Left renal pelvis (tissue), 4 donors: ENCODE measurements at regions not wholly inside any gene's neighbourhood (a gene's known extent, or its start where the extent isn't known, plus 50 kb on each side); places are given as distances from the start of the nearest gene placed in this dataset.

Experiments
- DNase-seq, 4 donors: peaks; one replicate each; pipeline ENCODE4 v3.0.0-alpha.2; 2013; ENCODE audit warnings: low read depth in 4 of 4, low spot score in 3 of 4

- DNase-seq = peak in 3 of 4 donors; percentile 71 to 76 (median 74)
Observed at GRCh38 chr9:115250621-115251032, 132.7 kb upstream of the TNC start.

DNA sequence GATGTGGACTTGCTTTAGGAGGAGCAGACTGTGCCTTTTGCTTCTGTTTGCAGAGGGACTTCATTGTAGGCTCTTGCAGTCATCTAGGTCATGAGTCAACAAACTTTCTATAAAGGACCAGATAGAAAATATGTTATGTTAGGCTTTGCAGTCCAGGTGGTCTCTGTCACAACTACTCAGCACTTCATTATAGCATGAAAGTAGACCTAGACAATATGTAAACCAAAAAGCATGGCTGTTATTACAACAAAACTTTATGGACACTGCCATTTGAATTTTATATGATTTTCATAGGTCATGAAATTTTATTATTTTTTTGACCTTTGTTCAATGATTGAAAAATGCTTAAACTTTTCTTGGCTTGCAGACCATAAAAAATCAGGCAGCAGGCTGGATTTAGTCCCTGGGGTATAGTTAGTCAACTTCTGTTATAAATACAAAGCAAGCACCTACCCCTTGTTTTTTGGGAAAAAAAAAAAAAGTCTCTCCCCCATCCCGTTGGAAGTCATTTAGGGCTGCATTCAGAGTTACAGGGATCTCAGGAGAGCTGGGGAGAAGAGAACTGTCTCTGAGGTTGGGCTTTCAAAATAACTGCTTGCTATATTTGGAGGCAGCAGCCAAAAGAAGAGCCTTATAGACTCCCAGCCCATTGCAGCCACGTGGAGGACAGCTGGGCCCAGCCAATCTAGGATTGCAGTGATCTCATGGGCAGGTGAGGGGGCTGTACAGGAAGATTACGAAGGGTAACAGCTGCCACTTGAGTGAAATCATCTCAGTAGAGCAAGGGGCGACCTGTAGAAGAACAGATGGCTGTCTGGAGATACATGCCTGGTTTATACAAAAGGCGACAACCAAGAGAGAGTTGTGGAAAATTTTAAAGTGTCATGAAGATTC is 136.6 kb upstream of the TNC start:
- peak in 2 of 4 donors; percentile 56 to 58 for DNase-seq

- DNase-seq = no peak
Observed at GRCh38 chr9:115261656-115262081, 143.7 kb upstream of the TNC start.

GRCh38 chr9:115262477-115262876 is 144.5 kb upstream of the TNC start:
- no peak for DNase-seq

DNA sequence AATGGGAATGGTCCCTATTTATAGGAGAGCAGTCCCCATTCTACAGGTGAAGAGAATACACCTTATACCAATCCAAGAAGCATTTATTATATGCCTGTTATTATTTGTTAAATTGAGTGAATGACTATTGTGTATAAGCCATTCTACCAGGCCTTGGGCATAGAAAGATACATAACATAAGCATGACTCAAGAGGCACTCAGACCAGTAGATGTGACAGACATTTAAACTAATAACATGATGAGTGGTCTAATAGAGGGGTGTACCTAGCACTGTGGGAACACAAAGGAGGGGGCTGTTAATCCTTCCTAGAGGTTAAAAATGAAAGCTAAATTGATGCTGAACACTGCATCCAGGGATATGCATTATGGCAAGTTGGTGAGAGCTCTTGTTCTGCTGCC is 145.0 kb upstream of the TNC start:
- no peak for DNase-seq

- no peak for DNase-seq
Observed at GRCh38 chr9:115263371-115264075, 145.6 kb upstream of the TNC start.

DNA sequence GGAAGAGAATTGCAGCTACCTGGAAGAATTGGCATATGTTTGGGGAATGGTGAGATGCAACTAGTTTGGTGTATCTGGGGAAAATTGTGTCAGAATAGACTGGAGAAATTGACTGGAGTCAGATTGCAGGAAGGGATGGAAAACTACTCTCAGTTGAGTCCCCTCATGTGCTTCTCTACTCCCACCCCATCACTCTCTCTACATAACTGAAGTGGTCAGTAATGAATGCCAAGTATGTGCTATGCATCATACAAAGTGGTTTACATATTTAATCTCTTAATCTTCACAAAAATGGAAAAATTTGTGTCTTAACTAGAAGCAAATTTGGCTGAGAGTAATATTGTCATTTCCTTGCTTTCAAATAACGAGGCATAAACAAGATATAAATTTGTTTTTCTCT is 146.4 kb upstream of the TNC start:
- no peak for DNase-seq

DNA sequence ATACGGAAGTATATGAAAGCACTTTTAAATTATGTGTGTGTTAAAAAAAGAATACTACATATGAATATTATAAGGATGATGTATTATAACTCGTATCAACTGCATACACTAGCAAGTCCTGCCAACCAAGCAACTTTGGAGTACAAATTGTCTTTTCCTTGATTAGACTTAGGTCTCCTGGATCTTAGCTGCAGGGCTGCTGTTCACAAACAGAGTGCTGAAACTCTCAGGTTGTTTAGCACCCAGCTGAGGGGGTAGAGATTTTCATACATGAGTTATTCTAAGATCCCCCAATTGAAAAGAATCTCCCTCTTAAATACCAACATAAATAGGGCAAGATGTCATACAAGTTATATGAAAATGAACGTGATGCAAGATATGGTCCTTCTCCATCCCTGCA is 149.8 kb upstream of the TNC start:
- no peak for DNase-seq

DNA sequence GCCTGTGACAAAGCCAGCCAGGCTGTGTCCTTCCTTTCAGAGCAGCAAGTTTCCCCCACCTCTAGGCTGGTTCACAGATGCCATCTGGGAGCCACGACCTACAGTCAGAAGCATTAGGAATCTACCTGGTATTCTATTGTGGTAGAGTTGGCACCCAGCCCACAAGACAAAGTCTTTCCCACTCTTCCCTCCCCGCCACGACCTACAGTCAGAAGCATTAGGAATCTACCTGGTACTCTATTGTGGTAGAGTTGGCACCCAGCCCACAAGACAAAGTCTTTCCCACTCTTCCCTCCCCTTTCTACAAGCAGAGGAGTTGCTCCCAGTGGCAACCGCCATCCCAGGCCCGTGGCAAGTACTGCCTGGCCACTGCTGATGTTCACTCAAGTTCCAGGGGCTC is 157.8 kb upstream of the TNC start:
- DNase-seq = no peak

DNA sequence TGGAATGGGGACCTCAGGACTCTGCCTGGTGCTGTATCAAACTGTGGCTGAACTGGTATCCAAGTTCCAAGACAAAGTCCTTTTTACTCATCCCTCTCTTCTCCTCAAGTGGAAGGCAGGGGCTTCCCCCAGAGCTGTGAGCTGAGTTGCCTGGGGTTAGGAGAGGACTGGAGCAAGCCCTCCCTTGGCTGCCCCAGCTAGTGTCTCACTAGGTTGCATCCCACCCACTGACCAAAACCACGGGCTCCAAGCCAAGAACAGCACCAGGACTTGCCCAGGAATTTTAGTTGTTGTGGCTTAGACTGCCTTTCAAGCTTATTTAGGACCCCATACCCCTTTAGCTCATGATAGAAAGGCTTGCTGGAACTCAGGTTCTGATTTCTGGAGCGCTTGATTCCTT is 158.7 kb upstream of the TNC start:
- no peak for DNase-seq

GRCh38 chr9:115277301-115277700 is 159.3 kb upstream of the TNC start:
- DNase-seq = no peak

GRCh38 chr9:115278326-115279035 is 160.5 kb upstream of the TNC start:
- DNase-seq = no peak

DNA sequence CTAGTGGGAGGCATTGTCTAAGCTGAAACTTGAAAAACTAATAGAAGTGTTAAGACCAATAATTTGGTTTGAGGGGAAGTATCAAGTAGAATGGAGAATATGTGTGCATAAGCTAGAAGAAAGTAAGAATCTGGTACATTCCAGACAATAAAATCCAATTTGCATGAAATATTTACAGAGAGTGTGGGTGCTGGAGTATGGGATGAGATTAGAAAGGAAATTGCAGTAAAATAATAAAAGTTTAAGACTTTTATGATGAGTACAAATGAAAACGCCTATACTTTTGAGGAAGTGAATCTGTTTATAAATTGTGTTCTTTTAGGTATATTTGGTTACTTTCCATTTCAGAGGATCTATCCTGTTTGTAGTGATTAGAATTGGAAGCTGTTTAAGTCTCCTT is 165.4 kb upstream of the TNC start:
- no peak for DNase-seq

DNA sequence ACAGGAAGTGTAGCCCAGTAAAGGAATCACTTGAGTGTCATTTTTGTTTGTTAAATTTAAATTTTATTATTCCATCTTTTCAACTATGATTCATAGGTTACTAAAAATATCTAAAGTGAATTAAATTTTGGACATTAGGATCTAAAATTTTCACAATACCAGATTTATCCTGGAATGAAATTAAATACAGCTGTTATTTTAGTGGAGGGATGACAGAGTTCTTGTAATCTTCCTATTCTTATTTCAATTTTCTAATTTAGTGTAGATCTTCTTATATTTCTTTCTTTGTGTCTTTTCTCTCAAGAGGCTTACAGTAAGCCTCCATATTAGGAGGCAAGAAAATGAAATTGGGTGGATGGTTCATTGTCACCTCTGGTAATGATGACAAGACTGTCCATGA is 167.9 kb upstream of the TNC start:
- DNase-seq = no peak

DNA sequence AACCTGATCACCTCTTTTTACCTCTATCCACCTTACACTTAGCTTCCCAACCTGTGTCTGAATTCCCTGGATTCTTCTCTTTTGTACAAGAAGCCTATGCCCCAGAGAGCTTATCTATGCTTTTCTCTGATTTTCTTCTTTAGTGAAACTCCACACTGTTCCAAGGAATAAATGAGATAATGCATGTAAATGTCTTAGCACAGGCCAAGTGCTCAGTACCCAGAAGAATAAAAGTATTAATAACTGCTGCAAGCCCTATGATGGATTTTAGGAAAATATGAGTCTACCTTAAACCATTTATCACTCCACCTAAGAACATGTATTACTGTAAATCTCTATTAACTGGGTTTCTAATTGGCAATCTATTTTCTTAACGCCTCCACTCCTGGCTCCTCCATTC is 168.5 kb upstream of the TNC start:
- no peak for DNase-seq

DNA sequence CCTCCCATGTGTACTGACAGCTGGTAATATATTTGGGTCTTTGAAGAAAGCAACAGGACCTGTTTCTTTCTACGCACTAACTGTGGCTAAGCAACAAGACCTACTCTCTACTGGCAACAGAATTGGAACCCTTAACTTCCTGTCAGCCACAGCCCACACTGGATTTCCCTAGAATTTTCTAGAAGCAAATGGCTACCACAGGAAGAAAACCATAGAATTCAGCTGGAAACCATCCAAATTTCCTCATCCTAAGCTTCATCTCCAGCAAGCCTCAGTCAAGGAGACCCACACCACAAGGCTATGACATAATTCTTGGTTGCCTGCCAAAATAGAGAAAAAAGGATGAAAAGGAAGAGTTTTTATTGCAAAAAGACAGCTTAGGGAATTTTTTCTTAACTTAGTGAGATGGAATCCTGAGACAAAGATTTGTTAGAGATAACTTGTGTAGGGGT is 171.8 kb upstream of the TNC start:
- DNase-seq = peak in 1 of 4 donors; percentile 43

- DNase-seq = no peak
Observed at GRCh38 chr9:115291841-115292240, 173.9 kb upstream of the TNC start.

GRCh38 chr9:115292584-115293279 is 174.8 kb upstream of the TNC start:
- no peak for DNase-seq

GRCh38 chr9:115295734-115296133 is 177.8 kb upstream of the TNC start:
- no peak for DNase-seq

- DNase-seq = no peak
Observed at GRCh38 chr9:115296831-115297565, 179.0 kb upstream of the TNC start.
